SK-N-SH (cell line): ENCODE measurements at regions not wholly inside any gene's neighbourhood (a gene's known extent, or its start where the extent isn't known, plus 50 kb on each side); places are given as distances from the start of the nearest gene placed in this dataset.

Experiments used
- CTCF ChIA-PET: fragments of 300-600, 350-600 bp; formaldehyde crosslinking; extraction: SDS; loops from one replicate; lab custom pipeline; 2021; lab: Yijun Ruan, JAX
- POLR2A ChIA-PET: fragments of 350-600 bp; sonication (Branson Sonifier 250); formaldehyde crosslinking; extraction: SDS; loops from one replicate; lab custom pipeline; 2020; ENCODE audit warnings: antibody characterized with exemption, inconsistent platforms; lab: Yijun Ruan, JAX
- DNase-seq: peaks from one replicate; pipeline ENCODE4 v3.0.0; 2012
- H2AFZ ChIP-seq: fragments of 200-600 bp; sonication (generic); 2 replicates; pipeline ENCODE4 v1.8.1; 2016; ENCODE audit warnings: antibody characterized with exemption, mild to moderate bottlenecking, low read depth
- H3F3A ChIP-seq: fragments of 200-600 bp; sonication (generic); replicated peaks from 2 replicates; pipeline ENCODE3; 2016; ENCODE audit warnings: antibody characterized with exemption, mild to moderate bottlenecking; ENCODE audit not compliant: insufficient read depth
- H3K27ac ChIP-seq, 2 experiments: fragments of 200-500 bp in 1 of 2; fragments of 200-600 bp in 1 of 2; sonication (Bioruptor generic) in 1 of 2; sonication (generic), shearing (Covaris generic) in 1 of 2; 2 replicates each; pipeline versions ENCODE4 v1.5.1 to v1.6.1; 2014 to 2016; ENCODE audit warnings: low read depth in 2 of 2, inconsistent platforms in 1 of 2, low read length in 1 of 2, mild to moderate bottlenecking in 1 of 2, mixed read lengths in 1 of 2
- H3K27me3 ChIP-seq: fragments of 200-600 bp; sonication (generic), shearing (Covaris generic); 2 replicates; pipeline ENCODE4 v1.6.1; 2016; ENCODE audit warnings: mixed run types; ENCODE audit not compliant: insufficient read depth
- H3K36me3 ChIP-seq, 2 experiments: fragments of 200-500 bp in 1 of 2; fragments of 200-600 bp in 1 of 2; sonication (Bioruptor generic) in 1 of 2; sonication (generic) in 1 of 2; replicated peaks in 1 of 2; 2 replicates each; pipeline versions ENCODE3 to v1.5.1; 2014 to 2016; ENCODE audit warnings: low read length in 1 of 2, mild to moderate bottlenecking in 1 of 2; ENCODE audit not compliant: insufficient read depth in 2 of 2, control insufficient read depth in 1 of 2
- H3K4me1 ChIP-seq, 2 experiments: fragments of 200-500 bp in 1 of 2; fragments of 200-600 bp in 1 of 2; sonication (Bioruptor generic) in 1 of 2; sonication (generic), shearing (Covaris generic) in 1 of 2; 2 replicates each; pipeline versions ENCODE4 v1.5.1 to v1.6.1; 2014 to 2016; ENCODE audit warnings: low read depth in 1 of 2, low read length in 1 of 2, mixed run types in 1 of 2; ENCODE audit not compliant: insufficient read depth in 2 of 2, control insufficient read depth in 1 of 2
- H3K4me2 ChIP-seq: fragments of 200-600 bp; sonication (generic), shearing (Covaris generic); 2 replicates; pipeline ENCODE4 v1.6.1; 2017; ENCODE audit warnings: mixed run types
- H3K4me3 ChIP-seq, 2 experiments: fragments of 200-500 bp in 1 of 2; fragments of 200-600 bp in 1 of 2; sonication (Bioruptor generic) in 1 of 2; sonication (generic), shearing (Covaris generic) in 1 of 2; 2 replicates each; pipeline versions ENCODE4 v1.5.1 to v1.8.1; 2014 to 2016; ENCODE audit warnings: low read depth in 2 of 2, inconsistent platforms in 1 of 2, low read length in 1 of 2, mild to moderate bottlenecking in 1 of 2, mixed read lengths in 1 of 2, moderate library complexity in 1 of 2
- H3K79me2 ChIP-seq: fragments of 200-600 bp; sonication (generic); 2 replicates; pipeline ENCODE4 v1.8.1; 2017; ENCODE audit warnings: mild to moderate bottlenecking; ENCODE audit not compliant: insufficient read depth
- H3K9ac ChIP-seq: fragments of 200-600 bp; sonication (generic); 2 replicates; pipeline ENCODE4 v1.6.1; 2017; ENCODE audit warnings: mixed run types
- H3K9me2 ChIP-seq: fragments of 200-600 bp; sonication (generic); 2 replicates; pipeline ENCODE4 v1.6.1; 2017; ENCODE audit warnings: mixed run types
- H3K9me3 ChIP-seq: fragments of 200-600 bp; sonication (generic); 2 replicates; pipeline ENCODE4 v1.6.1; 2017; ENCODE audit warnings: mixed run types, mild to moderate bottlenecking, moderate library complexity
- H4K20me1 ChIP-seq: fragments of 200-600 bp; sonication (generic); 2 replicates; pipeline ENCODE4 v1.6.1; 2017; ENCODE audit warnings: mild to moderate bottlenecking, mixed run types; ENCODE audit not compliant: insufficient read depth
- CTCF ChIP-seq: fragments of 200-600 bp; sonication (generic); IDR thresholded peaks from 2 replicates; pipeline ENCODE4 v1.6.1; 2017; ENCODE audit warnings: antibody characterized with exemption, mild to moderate bottlenecking, moderate library complexity
- ELF1 ChIP-seq: IDR thresholded peaks from 2 replicates; pipeline ENCODE4 v1.4.0; 2012
- EP300 ChIP-seq, 2 experiments: IDR thresholded peaks; 2 replicates each; pipeline versions ENCODE4 v1.4.0 to v1.6.1; 2012; ENCODE audit warnings: borderline replicate concordance in 1 of 2, low read depth in 1 of 2, low read length in 1 of 2
- FOSL2 ChIP-seq: IDR thresholded peaks from 2 replicates; pipeline ENCODE4 v1.4.0; 2012; ENCODE audit warnings: low read depth, mild to moderate bottlenecking, moderate library complexity, borderline replicate concordance
- FOXJ3 ChIP-seq: sonication (generic); formaldehyde crosslinking; IDR thresholded peaks from 2 replicates; pipeline ENCODE4 v1.5.1; 2020; ENCODE audit warnings: mild to moderate bottlenecking, missing genetic modification reagents
- IRF3 ChIP-seq: fragments of 150-350 bp; IDR thresholded peaks from 2 replicates; pipeline ENCODE4 v1.6.1; 2016; ENCODE audit warnings: mild to moderate bottlenecking, low read depth, low read length
- JUND ChIP-seq: IDR thresholded peaks from 2 replicates; pipeline ENCODE4 v1.4.0; 2012
- NFIC ChIP-seq: IDR thresholded peaks from 2 replicates; pipeline ENCODE4 v1.4.0; 2012; ENCODE audit warnings: borderline replicate concordance
- POLR2AphosphoS5 ChIP-seq: IDR thresholded peaks from 2 replicates; pipeline ENCODE4 v1.6.1; 2012; ENCODE audit warnings: low read depth, low read length
- RAD21 ChIP-seq: IDR thresholded peaks from 2 replicates; pipeline ENCODE4 v1.6.1; 2012; ENCODE audit warnings: mild to moderate bottlenecking, low read length
- RFX5 ChIP-seq: IDR thresholded peaks from 2 replicates; pipeline ENCODE4 v1.6.1; 2012; ENCODE audit warnings: mild to moderate bottlenecking, improper control_type of control experiment, low read length
- RXRA ChIP-seq: IDR thresholded peaks from 2 replicates; pipeline ENCODE4 v1.4.0; 2012; ENCODE audit warnings: low read depth, mild to moderate bottlenecking, borderline replicate concordance
- SIN3A ChIP-seq: IDR thresholded peaks from 2 replicates; pipeline ENCODE4 v1.6.1; 2012; ENCODE audit warnings: low read depth, mild to moderate bottlenecking, low read length, moderate library complexity, borderline replicate concordance
- TEAD4 ChIP-seq: IDR thresholded peaks from 2 replicates; pipeline ENCODE4 v1.4.0; 2012; ENCODE audit warnings: mild to moderate bottlenecking, borderline replicate concordance; ENCODE audit not compliant: insufficient read depth
- YY1 ChIP-seq: IDR thresholded peaks from 2 replicates; pipeline ENCODE4 v1.4.0; 2012; ENCODE audit warnings: low read depth, mild to moderate bottlenecking
- WGBS: methylation state at CpG from one replicate; pipeline ENCODE4 v1.1.6; 2017; ENCODE audit warnings: low lambda C conversion rate; 5-methylcytosine and 5-hydroxymethylcytosine counted together
- TF ChIP-seq, protein P1 (sequence below): fragments of 150-350 bp; IDR thresholded peaks from 2 replicates; pipeline ENCODE4 v1.6.1; 2017; ENCODE audit warnings: antibody characterized with exemption, low read length, low read depth, borderline replicate concordance

DNA sequence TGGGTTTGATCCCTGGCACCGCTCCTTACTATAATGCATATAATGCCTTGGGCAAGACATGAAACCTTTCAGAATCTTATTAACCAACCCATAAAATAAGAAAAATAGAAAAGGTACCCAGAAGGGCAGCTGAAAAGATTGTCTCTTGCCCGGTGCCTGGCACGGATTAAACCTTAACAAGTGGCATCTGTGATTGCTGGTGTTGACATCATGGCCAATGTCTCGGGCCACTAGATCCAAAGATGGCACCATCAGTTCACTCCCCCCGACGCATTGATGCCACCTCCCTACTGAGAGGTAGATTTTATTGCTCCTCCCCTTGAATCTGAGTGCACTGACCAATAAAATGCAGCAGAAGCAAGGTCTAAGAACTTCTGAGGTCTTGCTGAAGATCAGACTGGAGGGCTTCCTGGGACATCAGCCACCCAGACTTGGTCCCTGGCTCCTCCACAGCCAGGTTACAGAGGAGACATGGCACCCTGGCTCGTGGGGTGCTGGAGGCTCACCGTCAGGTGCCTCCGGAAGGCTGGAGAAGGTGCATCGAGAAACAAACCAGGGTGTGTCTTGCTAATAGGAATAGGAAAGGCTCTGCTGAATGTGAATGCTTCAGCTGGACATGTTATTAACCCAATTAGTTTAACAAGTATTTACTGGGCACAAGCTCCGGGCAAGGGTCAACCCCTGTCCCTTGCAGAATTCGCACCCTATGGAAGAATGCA lies 80.0 kb upstream of the COL5A1 start:
- no peak for TF ChIP-seq NFIC
- no peak for TF ChIP-seq YY1
- no peak for TF ChIP-seq RAD21
- no peak for TF ChIP-seq POLR2AphosphoS5
- no peak for TF ChIP-seq TEAD4
- no peak for TF ChIP-seq JUND
- TF ChIP-seq FOSL2: no peak
- no peak for TF ChIP-seq CTCF
- H3F3A ChIP-seq: no peaks in the 10 kb centered on the region
- H3K4me3 ChIP-seq: no peak overlapping the region
- 59% methylated on average over 11 of the region's 12 CpGs for WGBS
- no peak overlapping the region for H3K4me2 ChIP-seq
- no peak overlapping the region for H2AFZ ChIP-seq
- no peak overlapping the region for H3K9ac ChIP-seq
- H3K36me3 ChIP-seq: no peaks in the 10 kb centered on the region
- peaks cover 0 to under 1% of the 10 kb centered on the region in 2 experiments; a peak in 1 of 4 replicates for H3K4me1 ChIP-seq
- H3K9me3 ChIP-seq: no peaks in the 10 kb centered on the region
- H3K79me2 ChIP-seq: no peaks in the 10 kb centered on the region
- no peaks in the 10 kb centered on the region for H3K9me2 ChIP-seq
- H3K27me3 ChIP-seq: no peaks in the 10 kb centered on the region
- no peaks in the 10 kb centered on the region for H4K20me1 ChIP-seq
- DNase-seq: no peak
- ChIA-PET POLR2A (no interaction called here), CTCF (no interaction called here)
- no peak overlapping the region for H3K27ac ChIP-seq

GRCh38 chr9:134562146-134562849 lies 79.3 kb upstream of the COL5A1 start:
- POLR2A ChIA-PET: no interaction called here
- TF ChIP-seq EP300 (IDR thresholded peaks at IDR 0.05; ENCODE audit: borderline replicate concordance in 1 of 2, low read depth in 1 of 2, low read length in 1 of 2) (no peak), SIN3A (no peak), ELF1 (no peak), RFX5 (no peak), RXRA (no peak), FOSL2 (no peak), IRF3 (no peak), FOXJ3 (no peak), TEAD4 (no peak)
- TF ChIP-seq, protein P1, sequence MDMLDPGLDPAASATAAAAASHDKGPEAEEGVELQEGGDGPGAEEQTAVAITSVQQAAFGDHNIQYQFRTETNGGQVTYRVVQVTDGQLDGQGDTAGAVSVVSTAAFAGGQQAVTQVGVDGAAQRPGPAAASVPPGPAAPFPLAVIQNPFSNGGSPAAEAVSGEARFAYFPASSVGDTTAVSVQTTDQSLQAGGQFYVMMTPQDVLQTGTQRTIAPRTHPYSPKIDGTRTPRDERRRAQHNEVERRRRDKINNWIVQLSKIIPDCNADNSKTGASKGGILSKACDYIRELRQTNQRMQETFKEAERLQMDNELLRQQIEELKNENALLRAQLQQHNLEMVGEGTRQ: no peak
- Histone ChIP-seq H3K4me1 (no peaks in the 10 kb centered on the region), H3K9me2 (no peaks in the 10 kb centered on the region), H3K36me3 (no peaks in the 10 kb centered on the region), H3K4me3 (no peak overlapping the region), H3K9me3 (no peaks in the 10 kb centered on the region), H3K27ac (no peak overlapping the region), H3K27me3 (no peaks in the 10 kb centered on the region), H2AFZ (no peak overlapping the region), H3K9ac (no peak overlapping the region), H4K20me1 (no peaks in the 10 kb centered on the region), H3F3A (no peaks in the 10 kb centered on the region), H3K79me2 (no peaks in the 10 kb centered on the region), H3K4me2 (no peak overlapping the region)
- CTCF ChIA-PET: no interaction called here
- DNase-seq: no peak
- WGBS: 83% methylated on average over 4 of the region's 5 CpGs
